ENCODE measurements at regions not wholly inside any gene's neighbourhood (a gene's known extent, or its start where the extent isn't known, plus 50 kb on each side); places are given as distances from the start of the nearest gene placed in this dataset.

DNA sequence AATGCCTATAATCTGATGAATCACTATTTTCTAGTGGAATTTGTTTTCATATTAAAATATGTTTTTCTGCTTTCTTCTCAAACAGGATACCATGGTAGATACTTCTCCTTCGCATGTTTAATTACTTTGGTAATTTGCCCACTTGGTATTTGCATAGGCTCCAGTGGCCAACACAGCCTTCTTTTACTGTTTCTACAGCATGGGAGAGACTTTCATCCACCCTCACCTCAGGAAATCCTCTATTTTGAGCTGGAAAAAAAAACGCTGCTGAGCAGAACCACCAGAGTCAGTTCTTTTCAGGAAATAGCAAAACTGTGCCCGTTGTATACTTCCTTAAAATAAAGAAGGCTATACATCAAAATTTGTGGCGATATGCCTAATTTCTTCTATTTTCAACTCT lies 213.3 kb downstream of the MDFIC start:
- DNase-seq (ENCODE audit: low spot score) (no peak), ATAC-seq (no peak)
- Mint-ChIP-seq H3K27me3 (no peaks in the 10 kb centered on the region), H3K9me3 (peaks cover 5% of the 10 kb centered on the region), H3K4me3 (no peak overlapping the region), H3K36me3 (peaks cover 5% of the 10 kb centered on the region), H3K4me1 (ENCODE audit: low read depth in 2 of 2) (peaks cover 9 to 17% of the 10 kb centered on the region in 2 donors), H3K27ac (no peak overlapping the region)

DNA sequence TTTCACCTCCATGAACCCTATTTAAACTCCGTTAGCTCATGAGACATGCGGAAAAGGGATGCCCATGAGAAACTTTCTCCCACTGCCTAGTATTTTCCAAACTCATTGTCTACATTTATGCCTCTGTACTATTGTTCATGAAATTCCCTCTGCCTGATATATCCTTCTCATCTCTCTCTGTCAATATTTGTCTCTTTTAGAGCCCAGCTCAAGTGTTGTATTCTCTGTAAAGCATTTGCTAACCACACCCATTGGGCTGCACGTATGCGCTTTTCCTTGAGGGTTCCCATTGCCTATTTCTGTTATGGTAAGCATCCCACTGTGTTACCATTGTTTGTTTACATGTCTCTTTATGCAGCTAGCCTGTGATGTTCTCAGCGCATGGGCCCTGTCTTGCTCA lies 211.4 kb downstream of the MDFIC start:
- Mint-ChIP-seq H3K27ac (no peak overlapping the region), H3K27me3 (no peaks in the 10 kb centered on the region), H3K4me1 (ENCODE audit: low read depth in 2 of 2) (peaks cover 9 to 17% of the 10 kb centered on the region in 2 donors), H3K4me3 (no peak overlapping the region), H3K9me3 (peaks cover 5% of the 10 kb centered on the region), H3K36me3 (peaks cover 5% of the 10 kb centered on the region)
- ATAC-seq: no peak
- no peak for DNase-seq (ENCODE audit: low spot score)

DNA sequence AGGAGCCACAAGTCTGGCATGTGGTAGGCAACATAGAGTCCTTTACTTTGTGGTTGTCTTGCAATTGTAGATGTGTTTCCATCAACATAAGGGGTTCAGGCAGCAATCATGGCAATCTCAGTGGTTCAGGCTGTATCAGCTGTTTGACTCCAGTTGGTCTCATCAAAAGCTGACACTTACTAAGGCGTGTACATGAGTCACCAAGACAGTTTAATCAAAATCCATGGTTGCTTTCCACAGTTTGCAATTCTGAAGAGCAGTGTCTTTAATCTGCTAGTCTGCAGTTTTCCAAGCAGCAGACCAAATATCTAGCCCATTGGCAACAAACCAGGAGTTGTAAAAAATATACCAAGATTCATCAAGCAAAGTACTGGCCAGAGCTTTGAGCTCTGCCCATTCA lies 210.2 kb downstream of the MDFIC start:
- H3K27me3 Mint-ChIP-seq: no peaks in the 10 kb centered on the region
- no peak overlapping the region for H3K27ac Mint-ChIP-seq
- H3K4me3 Mint-ChIP-seq: no peak overlapping the region
- peaks cover 9 to 17% of the 10 kb centered on the region in 2 donors for H3K4me1 Mint-ChIP-seq (ENCODE audit: low read depth in 2 of 2)
- ATAC-seq: no peak
- peaks cover 5% of the 10 kb centered on the region for H3K9me3 Mint-ChIP-seq
- no peak for DNase-seq (ENCODE audit: low spot score)
- peaks cover 5% of the 10 kb centered on the region for H3K36me3 Mint-ChIP-seq

DNA sequence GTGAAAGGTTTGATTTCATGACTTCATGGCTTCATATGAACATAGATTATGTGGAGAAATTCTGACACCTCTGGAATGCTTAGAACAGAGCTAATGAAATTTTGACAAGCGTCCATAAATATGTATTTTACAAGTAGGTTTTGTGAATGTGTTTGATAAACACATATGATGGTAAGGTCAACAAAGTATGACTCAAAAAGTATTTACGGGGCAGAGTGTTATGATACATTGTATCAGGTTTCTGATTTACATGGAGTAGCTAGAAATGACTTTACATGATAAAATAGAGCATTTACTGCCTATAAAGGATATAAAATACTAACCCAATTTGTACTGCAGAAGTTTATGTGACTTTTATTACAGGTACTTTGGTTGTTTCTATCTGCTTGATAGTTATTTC lies 206.3 kb downstream of the MDFIC start:
- peaks cover under 1 to 3% of the 10 kb centered on the region in 2 donors for H3K4me1 Mint-ChIP-seq (ENCODE audit: low read depth in 2 of 2)
- H3K27ac Mint-ChIP-seq: no peak overlapping the region
- no peak overlapping the region for H3K4me3 Mint-ChIP-seq
- DNase-seq (ENCODE audit: low spot score) (no peak), ATAC-seq (no peak)
- no peaks in the 10 kb centered on the region for H3K27me3 Mint-ChIP-seq
- H3K9me3 Mint-ChIP-seq: peaks cover under 1% of the 10 kb centered on the region
- peaks cover under 1% of the 10 kb centered on the region for H3K36me3 Mint-ChIP-seq

DNA sequence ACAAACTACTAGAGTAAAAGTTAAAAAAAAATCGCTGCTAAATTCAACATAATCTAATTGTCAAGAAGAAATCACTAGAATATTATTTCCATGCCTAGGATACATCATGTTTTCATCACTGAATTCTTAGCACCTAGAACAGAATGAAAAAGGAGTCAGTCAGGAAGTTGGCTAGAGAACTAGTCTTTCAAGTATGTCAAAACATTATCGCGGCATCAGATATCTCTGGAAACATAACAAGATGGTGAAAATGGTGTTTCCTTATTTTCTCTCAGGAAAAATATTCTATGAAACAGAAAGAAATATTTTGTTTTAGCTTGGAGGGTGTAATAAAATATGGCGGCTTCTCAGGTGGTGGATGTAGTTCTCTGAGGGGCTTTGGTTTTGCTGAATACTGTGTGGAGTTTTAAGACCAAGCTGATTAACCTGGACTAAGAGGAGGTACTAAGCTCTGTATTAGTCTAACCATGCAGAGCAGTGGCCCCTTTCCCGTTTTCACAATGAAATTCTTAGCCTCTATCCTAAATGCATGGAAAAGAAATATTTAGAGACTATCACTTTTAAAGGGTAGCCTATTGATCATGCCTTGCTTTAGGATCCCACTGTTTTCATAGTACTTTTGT lies 205.6 kb downstream of the MDFIC start:
- Mint-ChIP-seq H3K27me3 (no peaks in the 10 kb centered on the region), H3K9me3 (no peaks in the 10 kb centered on the region), H3K4me3 (no peak overlapping the region), H3K4me1 (ENCODE audit: low read depth in 2 of 2) (peaks cover 0 to 3% of the 10 kb centered on the region in 2 donors), H3K27ac (no peak overlapping the region), H3K36me3 (no peaks in the 10 kb centered on the region)
- no peak for DNase-seq (ENCODE audit: low spot score)
- no peak for ATAC-seq

DNA sequence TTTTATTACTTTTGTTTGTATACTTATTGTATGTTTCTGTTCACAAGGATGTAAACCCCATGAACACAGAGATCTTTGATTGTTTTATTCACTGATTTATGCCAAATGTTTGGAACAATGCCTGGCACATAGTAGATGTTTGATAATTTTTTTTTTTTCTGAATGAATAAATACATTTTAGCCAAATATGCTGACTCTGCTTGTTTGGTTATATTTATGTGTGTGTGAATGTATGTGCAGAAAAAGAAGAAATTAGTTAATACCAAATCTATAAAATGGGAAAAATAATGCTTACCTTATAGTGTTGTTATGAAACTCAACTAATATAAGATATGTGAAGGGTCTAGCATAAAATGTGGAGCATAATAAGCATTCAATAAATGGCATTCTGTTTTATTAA lies 203.9 kb downstream of the MDFIC start:
- no peaks in the 10 kb centered on the region for H3K4me1 Mint-ChIP-seq (ENCODE audit: low read depth in 2 of 2)
- no peak overlapping the region for H3K4me3 Mint-ChIP-seq
- H3K9me3 Mint-ChIP-seq: no peaks in the 10 kb centered on the region
- no peaks in the 10 kb centered on the region for H3K27me3 Mint-ChIP-seq
- no peaks in the 10 kb centered on the region for H3K36me3 Mint-ChIP-seq
- no peak overlapping the region for H3K27ac Mint-ChIP-seq
- no peak for ATAC-seq
- DNase-seq (ENCODE audit: low spot score): no peak

DNA sequence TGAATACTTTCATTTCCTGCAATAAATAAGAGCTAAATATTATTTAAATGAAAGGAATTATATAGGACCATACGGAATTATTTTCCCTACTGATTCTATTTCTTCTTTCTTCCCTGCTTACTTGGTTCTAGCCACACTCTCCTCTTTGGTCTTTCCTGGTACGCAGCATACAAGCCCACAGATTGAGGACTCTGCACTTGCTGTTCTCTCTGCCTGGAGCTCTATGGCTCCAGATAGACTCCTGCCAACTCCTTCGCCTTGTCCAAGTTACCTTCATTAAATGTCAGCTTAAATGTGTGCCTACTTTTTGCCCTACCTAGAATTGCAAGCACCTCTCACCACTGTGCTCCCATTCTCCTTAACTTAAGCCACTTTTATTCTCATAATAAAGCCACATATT lies 203.4 kb downstream of the MDFIC start:
- H3K4me3 Mint-ChIP-seq: no peak overlapping the region
- ATAC-seq: no peak
- DNase-seq (ENCODE audit: low spot score): no peak
- H3K27ac Mint-ChIP-seq: no peak overlapping the region
- no peaks in the 10 kb centered on the region for H3K9me3 Mint-ChIP-seq
- no peaks in the 10 kb centered on the region for H3K36me3 Mint-ChIP-seq
- no peaks in the 10 kb centered on the region for H3K27me3 Mint-ChIP-seq
- H3K4me1 Mint-ChIP-seq (ENCODE audit: low read depth in 2 of 2): no peaks in the 10 kb centered on the region

DNA sequence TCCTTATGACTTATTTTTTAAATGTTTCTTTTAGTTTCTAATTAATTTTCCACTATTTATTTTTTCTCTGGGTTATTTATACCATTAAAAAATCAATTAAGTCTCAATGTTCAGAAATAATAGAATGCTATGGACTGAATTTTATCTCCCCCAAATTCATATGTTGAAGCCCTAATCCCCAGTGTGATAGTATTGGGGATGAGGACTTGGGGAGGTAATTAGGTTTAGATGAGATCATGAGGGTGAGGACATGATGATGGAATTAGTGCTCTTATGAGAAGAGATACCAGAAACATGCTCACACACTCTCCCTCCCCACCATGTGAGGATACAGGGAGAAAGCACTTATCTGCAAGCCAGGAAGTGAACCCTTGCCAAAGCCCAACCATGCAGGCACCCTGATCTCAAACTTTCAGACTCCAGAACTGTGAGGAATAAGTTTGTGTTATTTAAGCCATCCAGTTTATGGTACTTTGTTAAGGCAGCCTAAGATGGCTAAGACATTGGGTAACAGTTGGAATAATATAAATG lies 202.6 kb downstream of the MDFIC start:
- H3K36me3 Mint-ChIP-seq: no peaks in the 10 kb centered on the region
- H3K4me3 Mint-ChIP-seq: no peak overlapping the region
- ATAC-seq (no peak), DNase-seq (ENCODE audit: low spot score) (no peak)
- H3K4me1 Mint-ChIP-seq (ENCODE audit: low read depth in 2 of 2): no peaks in the 10 kb centered on the region
- no peaks in the 10 kb centered on the region for H3K9me3 Mint-ChIP-seq
- H3K27me3 Mint-ChIP-seq: no peaks in the 10 kb centered on the region
- H3K27ac Mint-ChIP-seq: no peak overlapping the region

DNA sequence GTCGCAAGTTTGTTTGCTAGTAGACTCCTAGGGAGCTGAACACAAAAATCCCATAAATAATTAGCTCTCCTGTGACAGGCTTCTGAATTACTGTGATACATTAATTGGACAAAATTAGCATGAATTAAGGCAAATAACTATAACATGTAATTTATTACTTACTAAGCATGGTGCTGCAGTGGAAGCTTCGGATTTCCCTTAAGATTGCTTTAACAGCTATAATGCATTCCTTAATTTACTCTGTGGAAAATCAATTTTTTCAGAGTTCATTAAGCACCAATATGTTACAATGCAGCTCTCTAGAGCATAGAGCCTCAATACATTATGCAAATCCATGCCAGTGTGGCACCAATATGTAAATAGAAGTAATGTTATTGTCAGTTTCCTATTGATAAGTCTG lies 201.5 kb downstream of the MDFIC start:
- Mint-ChIP-seq H3K27ac (no peak overlapping the region), H3K36me3 (no peaks in the 10 kb centered on the region), H3K9me3 (no peaks in the 10 kb centered on the region), H3K27me3 (no peaks in the 10 kb centered on the region), H3K4me1 (ENCODE audit: low read depth in 2 of 2) (no peaks in the 10 kb centered on the region), H3K4me3 (no peak overlapping the region)
- ATAC-seq (no peak), DNase-seq (ENCODE audit: low spot score) (no peak)

DNA sequence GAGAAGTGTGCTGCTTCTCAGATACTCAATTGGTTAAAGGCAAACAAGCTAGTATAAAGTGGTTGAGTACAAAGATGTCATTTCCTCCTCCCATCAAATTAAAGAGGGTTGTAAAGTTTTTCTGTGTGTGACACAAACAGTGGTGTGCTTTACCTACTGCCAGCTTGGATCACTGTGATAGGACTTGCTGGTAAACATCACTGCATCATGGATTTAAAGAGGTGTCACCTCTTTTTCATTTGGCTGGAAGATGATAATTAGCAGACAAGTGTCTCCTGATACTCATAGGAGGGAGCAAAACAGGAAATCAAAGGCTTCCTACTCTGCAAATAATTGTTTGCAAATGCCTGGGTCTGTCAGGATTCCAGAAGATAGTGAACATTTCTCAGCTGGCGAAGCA lies 200.5 kb downstream of the MDFIC start:
- Mint-ChIP-seq H3K9me3 (no peaks in the 10 kb centered on the region), H3K4me1 (ENCODE audit: low read depth in 2 of 2) (no peaks in the 10 kb centered on the region), H3K27me3 (no peaks in the 10 kb centered on the region), H3K4me3 (no peak overlapping the region), H3K36me3 (no peaks in the 10 kb centered on the region), H3K27ac (no peak overlapping the region)
- ATAC-seq (no peak), DNase-seq (ENCODE audit: low spot score) (no peak)

DNA sequence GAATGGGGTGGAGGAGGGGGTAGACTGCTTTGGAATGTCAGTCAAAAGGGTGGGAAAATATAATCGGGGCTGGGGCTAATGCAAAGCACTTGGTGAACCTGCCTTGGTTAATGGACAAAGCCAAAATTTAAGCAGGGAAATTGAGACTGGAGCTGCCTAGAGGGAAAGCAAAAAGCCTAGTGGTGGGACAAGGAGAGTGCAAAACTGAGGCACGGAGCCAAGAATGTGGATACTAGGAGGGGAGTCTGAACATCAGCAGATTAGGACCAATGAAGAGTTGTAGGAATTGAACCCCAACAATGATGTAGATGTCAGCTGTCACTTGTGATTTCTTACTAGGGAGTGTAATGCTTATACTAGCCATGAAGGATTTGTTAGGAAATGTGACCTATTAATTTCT lies 195.9 kb downstream of the MDFIC start:
- no peaks in the 10 kb centered on the region for H3K36me3 Mint-ChIP-seq
- peaks cover 3 to 8% of the 10 kb centered on the region in 2 donors for H3K27me3 Mint-ChIP-seq
- H3K4me3 Mint-ChIP-seq: no peak overlapping the region
- H3K4me1 Mint-ChIP-seq (ENCODE audit: low read depth in 2 of 2): no peaks in the 10 kb centered on the region
- no peaks in the 10 kb centered on the region for H3K9me3 Mint-ChIP-seq
- no peak overlapping the region for H3K27ac Mint-ChIP-seq
- no peak for DNase-seq (ENCODE audit: low spot score)
- ATAC-seq: no peak

DNA sequence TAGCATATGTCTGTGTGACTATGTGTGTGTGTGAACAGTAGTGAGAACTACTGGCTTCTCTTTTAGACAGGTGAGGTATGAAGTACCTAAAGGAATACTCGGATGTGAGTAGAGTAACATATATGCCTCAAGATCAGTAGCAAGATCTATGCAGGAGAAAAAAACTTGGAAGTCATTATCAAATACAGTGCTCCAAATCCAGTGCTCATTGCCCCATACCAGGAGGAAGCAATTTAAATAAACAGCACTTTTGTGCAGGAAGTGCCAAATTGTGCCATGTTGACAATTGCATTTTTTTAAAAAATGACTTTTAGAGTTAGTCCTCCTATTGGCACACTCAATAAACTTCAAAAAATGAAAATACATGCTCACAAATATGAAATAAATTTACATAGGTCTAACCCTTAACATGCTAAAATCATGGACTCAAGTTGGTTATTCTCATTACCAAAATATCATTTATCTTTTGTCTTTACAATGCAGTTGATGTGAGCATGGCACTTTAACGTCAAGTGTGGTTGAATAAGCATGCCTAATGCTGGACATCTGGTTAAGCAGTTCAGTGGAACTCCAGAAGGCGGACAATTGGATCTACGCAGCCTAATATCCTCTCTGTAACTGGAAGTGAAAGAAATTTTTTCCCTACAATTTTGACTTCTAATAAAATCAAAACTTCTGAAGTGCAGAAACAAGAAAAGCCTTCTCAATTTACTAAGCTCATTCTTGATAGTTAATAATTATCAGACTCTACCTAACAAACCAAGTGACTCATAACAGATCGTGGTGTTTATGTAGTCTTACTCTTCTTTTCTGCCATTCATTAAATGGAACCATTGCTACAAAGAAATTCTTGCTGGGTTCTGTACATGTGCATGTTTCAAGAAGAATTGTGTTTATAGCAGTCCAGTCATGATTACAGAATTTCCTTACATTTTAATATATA lies 195.2 kb downstream of the MDFIC start:
- peaks cover 3 to 12% of the 10 kb centered on the region in 2 donors for H3K27me3 Mint-ChIP-seq
- no peak overlapping the region for H3K4me3 Mint-ChIP-seq
- DNase-seq (ENCODE audit: low spot score) (no peak), ATAC-seq (no peak)
- H3K4me1 Mint-ChIP-seq (ENCODE audit: low read depth in 2 of 2): no peaks in the 10 kb centered on the region
- no peaks in the 10 kb centered on the region for H3K36me3 Mint-ChIP-seq
- no peaks in the 10 kb centered on the region for H3K9me3 Mint-ChIP-seq
- no peak overlapping the region for H3K27ac Mint-ChIP-seq

DNA sequence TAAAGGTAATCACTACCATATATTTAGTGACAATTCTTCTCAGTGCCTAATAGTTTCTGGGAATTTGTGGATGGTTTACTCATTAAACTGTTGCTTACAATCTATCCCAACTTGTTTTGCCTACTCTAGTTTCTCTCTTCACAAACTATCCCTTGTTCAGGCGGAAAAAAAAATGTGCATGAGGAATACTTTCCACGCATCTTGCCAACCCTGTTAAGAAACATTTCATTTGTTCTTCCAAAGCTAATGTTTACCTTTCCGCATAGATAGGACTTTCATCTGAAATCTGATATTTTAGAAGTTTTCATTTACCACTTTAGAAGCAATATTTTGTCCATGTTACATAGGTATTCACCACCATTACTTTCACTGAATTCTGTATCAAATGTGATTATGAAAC lies 191.9 kb downstream of the MDFIC start:
- Mint-ChIP-seq H3K4me1 (ENCODE audit: low read depth in 2 of 2) (no peaks in the 10 kb centered on the region), H3K27me3 (peaks cover 7 to 12% of the 10 kb centered on the region in 2 donors), H3K27ac (no peak overlapping the region), H3K4me3 (no peak overlapping the region), H3K9me3 (no peaks in the 10 kb centered on the region), H3K36me3 (no peaks in the 10 kb centered on the region)
- ATAC-seq (no peak), DNase-seq (ENCODE audit: low spot score) (no peak)

DNA sequence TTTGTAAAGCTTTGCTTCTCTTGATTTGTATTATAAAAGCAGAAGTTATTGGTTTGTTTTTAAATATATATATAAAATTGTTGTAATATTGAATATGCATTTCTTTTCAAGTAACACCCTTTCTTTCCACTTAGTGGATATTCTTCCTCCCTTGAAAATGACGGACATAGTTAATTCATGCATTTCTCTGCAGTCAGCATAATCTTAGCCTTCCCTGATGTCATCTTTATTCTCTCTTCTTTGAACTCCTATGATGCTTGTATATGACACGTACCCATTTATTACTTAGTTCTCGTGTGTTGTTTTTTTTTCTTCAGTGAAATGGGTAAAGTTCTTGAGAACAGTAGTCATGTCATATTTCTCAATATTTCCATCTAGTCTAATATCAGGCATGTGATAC lies 191.2 kb downstream of the MDFIC start:
- H3K27me3 Mint-ChIP-seq: peaks cover 7 to 12% of the 10 kb centered on the region in 2 donors
- H3K9me3 Mint-ChIP-seq: no peaks in the 10 kb centered on the region
- no peak for ATAC-seq
- no peak for DNase-seq (ENCODE audit: low spot score)
- no peaks in the 10 kb centered on the region for H3K36me3 Mint-ChIP-seq
- no peak overlapping the region for H3K4me3 Mint-ChIP-seq
- no peaks in the 10 kb centered on the region for H3K4me1 Mint-ChIP-seq (ENCODE audit: low read depth in 2 of 2)
- no peak overlapping the region for H3K27ac Mint-ChIP-seq
